Neural progenitor cell (in vitro differentiated cells): ENCODE measurements at regions not wholly inside any gene's neighbourhood (a gene's known extent, or its start where the extent isn't known, plus 50 kb on each side); places are given as distances from the start of the nearest gene placed in this dataset.

Experiments used
- CTCF ChIP-seq: fragments of 200-600 bp; sonication (generic); IDR thresholded peaks from 2 replicates; pipeline ENCODE4 v1.5.1; 2017; ENCODE audit warnings: antibody characterized with exemption, mild to moderate bottlenecking
- EZH2phosphoT487 ChIP-seq: fragments of 200-600 bp; sonication (generic); IDR thresholded peaks from 2 replicates; pipeline ENCODE4 v1.6.1; 2017; ENCODE audit warnings: antibody characterized with exemption

- TF ChIP-seq EZH2phosphoT487, result no peak
- no peak for TF ChIP-seq CTCF
Measured at GRCh38 chr20:62561182-62561581, 81.1 kb upstream of the SLCO4A1 start.
